Activated T-helper 9 cell treated with anti-CD3 and anti-CD28 coated beads, Interleukin-2, amount 50 U/mL, for 16 hours (primary cell): ENCODE measurements at regions not wholly inside any gene's neighbourhood (a gene's known extent, or its start where the extent isn't known, plus 50 kb on each side); places are given as distances from the start of the nearest gene placed in this dataset.
A peak's percentile ranks its signal among the peaks of the same experiment; 100 is the strongest.

Experiments used
- DNase-seq: peaks from one replicate; pipeline ENCODE4 v3.0.0-alpha.2; 2020; ENCODE audit warnings: low read depth

DNA sequence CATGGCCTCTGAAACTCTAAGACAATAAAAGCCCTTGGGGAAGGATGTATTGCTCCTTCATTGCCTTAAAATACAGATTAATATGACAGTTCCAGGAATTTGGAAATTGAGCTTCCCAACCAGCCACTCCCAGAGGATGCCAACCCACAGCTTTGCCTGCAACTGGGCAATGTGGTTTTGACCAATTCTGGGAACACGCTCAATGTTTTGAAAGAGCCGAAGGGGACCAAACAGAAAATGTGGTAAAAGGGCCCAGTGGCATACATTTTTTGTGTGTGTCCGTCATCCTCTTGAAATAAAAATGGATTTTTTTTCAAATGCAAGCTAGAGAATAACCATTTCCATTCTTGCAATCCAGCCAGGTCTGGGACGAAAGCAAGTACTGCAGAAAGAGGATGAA, 88.3 kb upstream of the PLEKHG7 start:
- no peak for DNase-seq

DNA sequence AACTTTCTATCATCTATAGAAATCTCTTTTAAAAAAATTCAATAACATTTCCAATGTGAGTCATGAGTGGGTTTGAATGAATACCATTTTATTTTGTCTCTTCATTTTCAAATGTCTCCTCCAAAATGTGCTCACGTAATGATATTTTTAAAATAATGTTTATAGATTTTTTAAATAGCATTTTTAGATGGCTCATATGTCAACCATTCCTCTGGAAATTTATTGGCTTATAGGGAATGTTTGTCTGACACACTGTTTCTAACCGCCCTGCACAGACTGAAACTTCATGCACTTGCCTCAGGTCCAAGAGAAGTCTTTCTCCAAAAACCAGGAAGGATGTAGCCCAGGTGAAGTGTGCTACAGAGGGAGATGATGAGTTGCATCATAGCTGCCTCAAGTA, 88.8 kb upstream of the PLEKHG7 start:
- DNase-seq = no peak

DNA sequence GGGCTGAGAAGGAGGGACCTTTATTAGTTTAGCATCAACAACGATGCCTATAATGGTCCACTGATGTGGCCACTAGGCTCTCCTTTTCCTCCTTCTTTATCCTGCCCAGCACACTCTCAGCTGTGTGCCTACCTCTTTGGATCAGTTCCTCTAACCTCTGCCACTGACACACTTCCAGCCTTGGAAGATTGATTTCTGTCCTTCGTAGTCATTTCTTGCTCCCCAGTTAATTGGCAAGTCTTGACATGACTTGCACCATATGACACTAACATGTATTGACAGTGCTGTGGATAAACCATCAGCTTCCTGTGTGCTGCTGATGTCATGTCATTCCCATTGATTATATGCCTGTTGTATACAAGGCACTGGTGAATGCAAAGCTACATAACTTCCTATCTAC, 90.2 kb upstream of the PLEKHG7 start:
- no peak for DNase-seq

- DNase-seq = no peak
Observed at GRCh38 chr12:92608151-92609091, 94.4 kb upstream of the PLEKHG7 start.

DNA sequence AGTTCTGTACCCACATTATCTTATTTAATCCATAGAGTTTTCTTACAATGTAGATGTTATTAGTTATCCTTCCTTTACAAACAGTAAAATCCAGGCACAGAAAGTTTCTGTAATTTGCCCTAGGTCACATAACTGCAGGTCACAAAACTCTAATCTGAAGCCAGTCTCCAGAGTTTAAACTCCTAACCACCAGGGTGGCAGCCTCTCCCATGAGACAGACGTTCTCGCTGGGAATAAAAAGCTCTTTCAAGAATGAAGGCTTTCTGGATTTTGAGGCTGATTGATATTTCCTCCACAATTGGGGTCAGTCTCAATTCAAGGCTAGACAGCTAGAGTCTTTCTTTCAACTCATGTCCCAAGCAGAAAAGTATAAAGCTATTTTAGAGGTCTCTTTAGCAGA, 95.8 kb upstream of the PLEKHG7 start:
- DNase-seq = no peak

DNA sequence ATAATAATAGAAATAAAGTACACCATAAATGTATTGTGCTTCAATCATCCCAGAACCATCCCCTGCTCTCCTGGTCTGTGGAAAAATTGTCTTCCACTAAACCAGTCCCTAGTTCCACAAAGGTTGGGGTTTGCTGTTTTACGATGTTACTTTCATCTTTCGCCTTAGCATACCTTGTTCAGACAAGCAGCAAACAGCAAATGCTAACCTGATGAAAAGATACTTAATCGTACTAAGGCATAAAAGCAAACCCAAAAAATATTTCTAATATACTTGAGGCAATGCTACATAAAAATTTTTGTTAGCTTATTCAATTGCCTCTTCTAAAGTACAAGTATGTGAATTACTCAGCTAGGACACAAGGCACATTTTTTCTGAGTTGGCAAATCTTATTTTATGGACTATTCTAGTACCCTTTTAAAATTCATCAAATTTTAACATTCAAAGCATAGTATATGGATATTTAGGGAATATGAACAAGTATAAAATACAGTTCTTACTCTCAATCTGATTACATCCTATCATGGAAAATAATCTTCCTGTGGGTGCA, 97.1 kb upstream of the PLEKHG7 start:
- DNase-seq = no peak

GRCh38 chr12:92604786-92605185, 98.0 kb upstream of the PLEKHG7 start:
- DNase-seq = no peak

GRCh38 chr12:92603741-92604432, 98.9 kb upstream of the PLEKHG7 start:
- no peak for DNase-seq

- DNase-seq = no peak
Observed at GRCh38 chr12:92602930-92603623, 99.7 kb upstream of the PLEKHG7 start.

DNA sequence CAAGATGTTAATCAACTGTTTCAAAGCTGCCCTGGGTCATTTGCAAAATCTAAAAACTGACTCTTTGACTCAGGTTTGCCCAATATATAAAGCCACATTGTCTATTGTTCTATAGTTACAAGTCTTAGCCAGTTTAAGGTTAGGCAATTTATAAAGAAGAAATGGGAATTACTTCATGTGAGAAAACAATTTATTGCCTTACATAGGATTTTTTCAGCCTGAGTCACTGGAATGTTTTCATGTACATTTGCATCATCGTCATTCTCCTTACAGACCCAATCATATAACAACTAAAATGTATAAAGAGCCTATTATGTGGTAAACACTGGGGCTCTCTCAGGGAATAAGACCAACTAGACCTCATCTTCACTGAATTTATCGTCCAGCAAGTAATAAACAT, 100.3 kb upstream of the PLEKHG7 start:
- no peak for DNase-seq

DNA sequence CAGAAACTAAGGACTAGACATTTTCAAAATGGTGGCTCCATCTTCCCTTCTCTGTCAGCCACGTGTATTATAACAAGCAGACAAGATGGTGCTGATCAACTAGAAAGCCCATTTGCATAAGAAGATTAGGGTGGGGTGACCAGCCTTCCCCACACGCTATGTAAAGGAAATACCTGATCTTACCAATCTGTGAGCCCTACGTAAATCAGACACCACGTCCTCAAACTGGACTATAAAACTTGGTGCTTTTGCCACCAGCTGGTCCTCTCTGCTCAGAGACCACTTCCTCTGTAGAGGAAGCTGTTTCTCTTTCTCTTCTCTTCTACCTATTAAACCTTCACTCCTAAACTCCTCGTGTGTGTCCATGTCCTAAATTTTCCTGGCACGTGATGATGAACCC, 101.1 kb upstream of the PLEKHG7 start:
- no peak for DNase-seq

GRCh38 chr12:92601176-92601575, 101.6 kb upstream of the PLEKHG7 start:
- no peak for DNase-seq

DNA sequence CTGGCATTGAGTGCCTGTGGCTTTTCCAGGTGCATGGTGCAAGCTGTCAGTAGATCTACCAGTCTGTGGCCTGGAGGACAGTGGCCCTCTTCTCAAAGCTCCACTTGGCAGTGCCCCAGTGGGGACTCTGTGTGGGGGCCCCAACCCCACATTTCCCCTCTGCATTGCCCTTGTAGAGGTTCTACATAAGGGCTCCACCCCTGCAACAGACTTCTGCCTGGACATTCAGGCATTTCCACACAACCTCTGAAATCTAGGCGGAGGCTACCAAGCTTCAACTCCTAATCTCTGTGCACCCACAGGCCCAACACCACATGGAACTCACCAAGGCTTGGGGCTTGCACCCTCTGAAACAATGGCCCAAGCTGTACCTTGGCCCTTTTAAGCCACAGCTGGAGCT, 102.7 kb upstream of the PLEKHG7 start:
- DNase-seq = no peak

DNA sequence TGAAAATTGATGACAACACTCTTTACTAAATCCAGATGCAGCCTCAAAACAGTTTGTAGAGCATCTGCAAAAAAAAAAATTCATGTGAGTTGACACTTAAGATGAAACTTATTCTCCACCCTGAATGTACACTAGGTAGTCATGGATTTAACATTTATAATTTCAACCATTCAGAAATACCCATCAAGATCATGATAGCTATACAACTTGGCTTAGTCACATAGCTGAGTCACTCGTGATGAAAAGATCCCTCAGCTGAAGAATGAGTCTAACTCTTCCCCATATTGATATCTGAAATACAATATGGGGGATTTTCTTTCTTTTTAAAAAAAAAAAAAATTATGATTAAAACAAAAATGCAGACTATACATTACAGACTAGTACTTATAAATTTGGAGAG, 104.8 kb upstream of the PLEKHG7 start:
- DNase-seq = no peak

- no peak for DNase-seq
Observed at GRCh38 chr12:92597118-92597517, 105.7 kb upstream of the PLEKHG7 start.

DNA sequence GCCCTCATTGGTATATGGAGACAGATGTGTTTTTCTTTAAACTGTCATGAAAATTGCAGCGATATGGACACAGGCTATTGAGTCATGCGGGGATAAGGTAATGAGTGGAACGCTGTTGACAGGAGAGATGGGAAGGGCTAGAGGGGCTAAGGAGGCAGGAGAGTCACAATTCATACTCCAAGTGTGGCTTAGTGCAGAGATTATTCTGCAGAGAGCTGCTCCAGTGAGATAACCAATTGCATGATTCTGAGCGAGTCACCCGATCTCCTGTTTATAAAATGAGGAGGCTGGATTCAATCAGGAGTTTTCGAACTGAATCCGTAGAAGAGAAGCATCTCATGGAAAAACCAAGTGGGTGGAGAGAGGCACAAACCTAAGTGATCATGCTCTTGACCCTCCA, 106.4 kb upstream of the PLEKHG7 start:
- no peak for DNase-seq

DNA sequence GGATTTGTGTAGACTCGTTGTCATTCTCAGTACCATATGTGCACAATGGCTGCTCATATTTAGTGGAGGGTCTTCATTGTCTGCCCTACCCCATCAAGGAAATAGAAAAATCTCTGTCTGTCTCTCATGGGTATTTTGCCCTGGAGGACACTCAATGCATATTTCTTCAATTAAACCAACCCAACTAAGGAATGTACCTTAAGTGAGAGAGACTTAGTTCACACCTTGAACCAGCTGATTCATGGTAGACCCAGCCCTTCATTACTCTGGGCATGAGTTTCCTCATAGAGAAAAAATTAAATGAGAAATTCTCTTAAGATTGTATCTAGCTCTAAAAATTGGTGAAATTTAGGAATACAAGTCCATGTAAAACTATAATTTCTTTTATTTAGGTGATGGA, 107.1 kb upstream of the PLEKHG7 start:
- DNase-seq = no peak

GRCh38 chr12:92593734-92594402, 108.9 kb upstream of the PLEKHG7 start:
- DNase-seq = peak; percentile 65

- DNase-seq = no peak
Observed at GRCh38 chr12:92585115-92585727, 117.6 kb upstream of the PLEKHG7 start.

DNA sequence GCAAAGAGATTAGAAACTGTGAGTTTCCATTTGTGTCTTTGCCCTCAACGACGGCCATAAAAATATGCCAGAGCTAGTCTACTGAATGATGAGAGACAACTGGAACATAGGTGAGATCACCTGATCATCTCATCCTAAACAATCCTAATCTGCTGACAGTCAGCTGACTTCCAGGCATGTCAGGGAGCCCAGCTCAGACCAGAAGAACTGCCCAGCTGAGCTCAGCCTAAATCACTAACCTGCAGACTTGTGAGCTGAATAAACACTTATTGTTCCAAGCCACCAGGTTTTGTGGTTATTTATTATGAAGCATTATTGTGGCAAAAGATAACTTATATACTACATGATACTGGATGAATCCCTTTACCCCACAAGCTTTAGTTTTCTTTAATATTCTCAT, 118.9 kb upstream of the PLEKHG7 start:
- no peak for DNase-seq

- no peak for DNase-seq
Observed at GRCh38 chr12:92582893-92583292, 119.9 kb upstream of the PLEKHG7 start.

DNA sequence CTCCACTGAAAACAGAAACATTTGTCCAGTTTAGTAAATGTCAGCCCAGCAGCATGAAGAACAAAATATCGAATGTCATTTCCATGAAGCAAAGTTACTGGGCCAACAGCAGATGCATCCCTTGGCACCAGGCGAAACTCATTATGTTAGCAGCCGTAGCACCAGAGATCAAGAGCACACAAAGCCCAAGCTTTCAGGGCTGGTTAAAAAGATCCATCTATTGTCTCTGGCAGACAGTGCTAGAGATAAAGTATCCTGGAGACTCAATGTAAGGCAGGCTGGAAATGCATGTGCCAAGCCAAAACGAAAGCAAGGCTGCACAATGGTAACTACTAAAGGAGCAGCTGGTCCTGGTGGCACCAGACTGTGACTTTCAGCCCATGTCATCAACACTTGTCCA, 120.3 kb upstream of the PLEKHG7 start:
- no peak for DNase-seq
